Ovary (tissue), 7 donors: ENCODE measurements at regions not wholly inside any gene's neighbourhood (a gene's known extent, or its start where the extent isn't known, plus 50 kb on each side); places are given as distances from the start of the nearest gene placed in this dataset.

Experiments used
- DNase-seq, 5 donors: peaks; one replicate each; pipeline ENCODE4 v3.0.0-alpha.2; 2019 to 2020
- H3K27ac ChIP-seq, 2 donors: fragments of 200-600 bp; one replicate each; pipeline versions ENCODE4 v1.5.1 to v1.8.0; 2019 to 2022
- H3K27me3 ChIP-seq: fragments of 200-600 bp; one replicate; pipeline ENCODE4 v1.8.0; 2022
- H3K36me3 ChIP-seq: fragments of 200-600 bp; sonication (generic); one replicate; pipeline ENCODE4 v1.5.1; 2019
- H3K4me1 ChIP-seq: one replicate; pipeline ENCODE4 v1.8.1; 2013; ENCODE audit warnings: mild to moderate bottlenecking, moderate library complexity; ENCODE audit not compliant: insufficient read depth
- H3K4me3 ChIP-seq: fragments of 200-600 bp; sonication (generic); one replicate; pipeline ENCODE4 v1.5.1; 2017
- H3K9me3 ChIP-seq, 2 donors: fragments of 200-600 bp in 1 of 2; sonication (generic) in 1 of 2; one replicate each; pipeline versions ENCODE4 v1.5.1 to v1.8.1; 2013 to 2019; ENCODE audit warnings: mild to moderate bottlenecking in 1 of 2, moderate library complexity in 1 of 2
- EP300 ChIP-seq: sonication (generic); formaldehyde crosslinking; IDR thresholded peaks from one replicate; pipeline ENCODE4 v1.6.1; 2017; ENCODE audit warnings: antibody characterized with exemption
- POLR2A ChIP-seq: fragments of 450-650 bp; IDR thresholded peaks from one replicate; pipeline ENCODE4 v1.6.1; 2017; ENCODE audit warnings: antibody characterized with exemption, mild to moderate bottlenecking, moderate library complexity
- WGBS, 3 donors: extraction: QIAGEN DNeasy Blood & Tissue Kit in 1 of 3; methylation state at CpG; one replicate each; pipeline versions ENCODE4 v1.1.5 to v1.1.7; 2013 to 2017; 5-methylcytosine and 5-hydroxymethylcytosine counted together
- intact Hi-C, 4 donors: fragments of 100-400 bp; cut with DNase I; formaldehyde crosslinking; loops; one replicate each; pipeline versions ENCODE4 v1.11.0 to v1.15.1; 2022 to 2023
- TF ChIP-seq, protein P1 (sequence below), 3 donors: fragments of 450-650 bp in 2 of 3; fragments of 200-600 bp in 1 of 3; IDR thresholded peaks; one replicate each; pipeline versions ENCODE4 v1.5.1 to v1.8.0; 2016 to 2022; ENCODE audit warnings: antibody characterized with exemption in 3 of 3, mild to moderate bottlenecking in 1 of 3
- donor health status: DM: no; HTN: no; CAD: no; lungs with moderate emphysema.
- donor health status: DM: no; HTN: no; CAD: no.
- donor health status: Bipolar disorder and iron deficiency.
- donor health status: DM: no; HTN: no; CAD: no.
- donor health status: DM: yes; HTN: yes; CAD: no.

DNA sequence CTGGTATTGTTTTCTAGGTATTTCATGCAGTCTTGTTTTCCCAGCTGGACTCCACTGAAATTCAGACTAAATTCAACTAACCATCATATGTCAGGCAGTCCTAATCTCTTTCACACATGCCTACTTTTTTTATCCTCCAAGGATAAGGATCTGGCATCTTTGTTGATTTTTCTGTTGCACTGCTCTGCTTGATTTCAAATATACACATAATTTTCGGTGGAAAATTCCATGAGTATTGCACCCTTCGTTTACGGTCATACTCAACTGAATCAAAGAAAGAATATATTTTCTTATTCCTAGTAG lies 64.8 kb upstream of the UNC93A start:
- Histone ChIP-seq H3K9me3 (no peaks in the 10 kb centered on the region), H3K4me1 (no peaks in the 10 kb centered on the region), H3K36me3 (no peaks in the 10 kb centered on the region), H3K27ac (no peak overlapping the region), H3K4me3 (no peak overlapping the region), H3K27me3 (no peaks in the 10 kb centered on the region)
- no peak for DNase-seq
- intact Hi-C loops, result loop anchor here in 2 of 4 donors (10.0 kb wide), 2 partner anchors 68 to 668 kb away; partner anchors contain the start of gene UNC93A (in 1 of the 2)
- no peak for TF ChIP-seq EP300
- TF ChIP-seq, protein P1, sequence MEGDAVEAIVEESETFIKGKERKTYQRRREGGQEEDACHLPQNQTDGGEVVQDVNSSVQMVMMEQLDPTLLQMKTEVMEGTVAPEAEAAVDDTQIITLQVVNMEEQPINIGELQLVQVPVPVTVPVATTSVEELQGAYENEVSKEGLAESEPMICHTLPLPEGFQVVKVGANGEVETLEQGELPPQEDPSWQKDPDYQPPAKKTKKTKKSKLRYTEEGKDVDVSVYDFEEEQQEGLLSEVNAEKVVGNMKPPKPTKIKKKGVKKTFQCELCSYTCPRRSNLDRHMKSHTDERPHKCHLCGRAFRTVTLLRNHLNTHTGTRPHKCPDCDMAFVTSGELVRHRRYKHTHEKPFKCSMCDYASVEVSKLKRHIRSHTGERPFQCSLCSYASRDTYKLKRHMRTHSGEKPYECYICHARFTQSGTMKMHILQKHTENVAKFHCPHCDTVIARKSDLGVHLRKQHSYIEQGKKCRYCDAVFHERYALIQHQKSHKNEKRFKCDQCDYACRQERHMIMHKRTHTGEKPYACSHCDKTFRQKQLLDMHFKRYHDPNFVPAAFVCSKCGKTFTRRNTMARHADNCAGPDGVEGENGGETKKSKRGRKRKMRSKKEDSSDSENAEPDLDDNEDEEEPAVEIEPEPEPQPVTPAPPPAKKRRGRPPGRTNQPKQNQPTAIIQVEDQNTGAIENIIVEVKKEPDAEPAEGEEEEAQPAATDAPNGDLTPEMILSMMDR (IDR thresholded peaks at IDR 0.05), result no peak
- no peak for TF ChIP-seq POLR2A
- WGBS, 3 donors, result 80 to 83% (median 81%) methylated on average over 3 of the region's 3 CpGs

DNA sequence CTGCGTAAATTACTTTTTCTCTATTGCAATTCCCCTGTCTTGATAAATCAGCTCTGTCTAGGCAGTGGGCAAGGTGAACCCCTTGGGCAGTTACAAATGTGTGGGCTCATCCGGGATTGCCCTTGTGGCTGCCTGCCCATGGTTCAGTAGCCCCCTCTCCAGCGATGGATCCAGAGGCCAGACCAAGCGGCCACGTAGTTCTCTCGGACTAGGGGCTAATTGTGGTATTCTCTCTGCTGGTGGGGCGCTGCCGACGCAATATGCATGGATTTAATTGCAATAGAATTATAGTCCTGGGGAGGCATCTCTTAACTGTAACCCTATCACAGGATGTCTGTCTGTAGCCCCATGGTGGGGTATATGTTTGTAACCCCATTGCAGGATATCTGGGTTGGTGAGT lies 64.3 kb upstream of the UNC93A start:
- no peaks in the 10 kb centered on the region for H3K27me3 ChIP-seq
- no peaks in the 10 kb centered on the region for H3K4me1 ChIP-seq
- 79 to 85% (median 83%) methylated on average over 9 of the region's 9 CpGs for WGBS, 3 donors
- DNase-seq, result no peak
- H3K27ac ChIP-seq, result no peak overlapping the region
- intact Hi-C loops, result loop anchor here in 2 of 4 donors (10.0 kb wide), 2 partner anchors 68 to 668 kb away; partner anchors contain the start of gene UNC93A (in 1 of the 2)
- TF ChIP-seq POLR2A (no peak), EP300 (no peak)
- TF ChIP-seq, protein P1 (IDR thresholded peaks at IDR 0.05), result no peak
- H3K4me3 ChIP-seq, result no peak overlapping the region
- no peaks in the 10 kb centered on the region for H3K36me3 ChIP-seq
- H3K9me3 ChIP-seq, result no peaks in the 10 kb centered on the region

DNA sequence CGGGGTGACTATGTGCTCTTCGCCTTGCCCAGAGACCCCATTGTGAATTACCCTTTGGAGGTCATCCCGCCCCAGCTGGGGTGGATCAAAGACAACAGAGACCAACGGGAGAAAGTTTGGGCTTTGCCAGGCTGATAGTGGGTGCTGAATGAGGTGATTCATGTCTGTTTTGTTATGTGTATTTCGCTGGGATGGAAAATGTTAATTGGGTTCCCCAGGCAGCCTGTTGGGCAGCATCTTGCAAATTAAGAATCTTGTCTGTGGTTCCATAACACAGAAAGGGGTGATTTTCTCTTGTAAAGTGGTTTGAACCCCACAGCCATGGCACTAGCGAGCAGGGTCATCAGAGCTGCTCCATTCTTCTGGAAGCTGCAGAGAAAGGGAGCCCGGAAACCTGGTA lies 63.1 kb upstream of the UNC93A start:
- intact Hi-C loops, result loop anchor here in 2 of 4 donors (10.0 kb wide), 2 partner anchors 67 to 667 kb away; partner anchors contain the start of gene UNC93A (in 1 of the 2)
- 75 to 81% (median 77%) methylated on average over 7 of the region's 7 CpGs for WGBS, 3 donors
- TF ChIP-seq EP300 (no peak), POLR2A (no peak)
- TF ChIP-seq, protein P1 (IDR thresholded peaks at IDR 0.05), result no peak

DNA sequence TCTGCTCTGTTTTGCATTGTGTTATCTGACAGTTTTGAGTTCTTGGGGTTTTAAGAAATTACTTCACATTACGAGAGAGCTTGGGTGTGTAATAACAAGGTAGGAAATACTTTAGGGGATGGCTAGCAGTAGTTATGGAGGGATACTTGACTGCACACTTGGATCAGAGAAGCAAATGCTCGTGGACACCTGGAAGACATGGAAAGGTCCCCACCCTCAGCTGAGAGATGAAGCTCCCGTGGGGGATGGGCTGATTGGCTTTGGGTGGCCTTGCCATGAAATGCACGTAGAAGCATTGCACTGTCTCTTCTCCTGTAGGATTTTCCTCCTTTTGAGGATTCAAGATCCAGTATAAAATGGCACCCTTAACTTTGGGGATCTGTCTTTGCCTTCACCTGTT lies 61.5 kb upstream of the UNC93A start:
- Histone ChIP-seq H3K4me1 (no peaks in the 10 kb centered on the region), H3K9me3 (no peaks in the 10 kb centered on the region), H3K27me3 (no peaks in the 10 kb centered on the region), H3K36me3 (no peaks in the 10 kb centered on the region), H3K4me3 (no peak overlapping the region), H3K27ac (no peak overlapping the region)
- 59 to 64% (median 61%) methylated on average over 4 of the region's 4 CpGs for WGBS, 3 donors
- DNase-seq, result no peak
- TF ChIP-seq EP300, result no peak
- TF ChIP-seq, protein P1 (IDR thresholded peaks at IDR 0.05), result no peak
- TF ChIP-seq POLR2A, result no peak
- intact Hi-C loops, result loop anchor here in 2 of 4 donors (10.0 kb wide), 2 partner anchors 65 to 665 kb away; partner anchors contain the start of gene UNC93A (in 1 of the 2)

More for the DNA sequence above, 63.1 kb upstream of the UNC93A start:
- no peak for DNase-seq
- Histone ChIP-seq H3K9me3 (no peaks in the 10 kb centered on the region), H3K4me1 (no peaks in the 10 kb centered on the region), H3K4me3 (no peak overlapping the region), H3K36me3 (no peaks in the 10 kb centered on the region), H3K27me3 (no peaks in the 10 kb centered on the region), H3K27ac (no peak overlapping the region)
